GM10266 (cell line): ENCODE measurements at regions not wholly inside any gene's neighbourhood (a gene's known extent, or its start where the extent isn't known, plus 50 kb on each side); places are given as distances from the start of the nearest gene placed in this dataset.

Source experiments
- DNase-seq: peaks from one replicate; pipeline ENCODE4 v3.0.0; 2012; ENCODE audit errors: extremely low spot score
- TF ChIP-seq, protein P1 (sequence below): IDR thresholded peaks from 2 replicates; pipeline ENCODE4 v1.5.1; 2012; ENCODE audit warnings: mild to moderate bottlenecking, low read depth; ENCODE audit not compliant: control insufficient read depth, insufficient read depth; ENCODE audit errors: missing control alignments

DNA sequence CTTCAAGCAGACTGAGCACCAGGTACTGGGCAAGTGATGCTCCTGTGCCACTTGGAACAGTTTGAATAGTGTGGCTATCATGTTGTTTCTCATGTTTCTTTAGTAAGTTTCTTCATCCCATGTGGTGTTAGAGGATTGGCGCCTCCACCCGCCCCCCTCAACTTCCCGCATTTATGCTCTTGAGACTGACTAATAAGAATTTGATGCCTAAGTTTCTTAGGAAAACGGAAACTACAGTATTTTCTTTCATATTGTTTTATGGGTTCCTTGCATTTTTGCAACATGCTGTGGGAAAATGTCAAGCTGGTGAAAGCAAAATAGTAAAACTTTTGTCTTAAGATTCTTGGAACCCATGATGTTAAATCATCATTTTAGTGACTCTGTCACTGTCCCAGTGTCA, 101.2 kb upstream of the SLC4A4 start:
- no peak for DNase-seq
- TF ChIP-seq, protein P1, sequence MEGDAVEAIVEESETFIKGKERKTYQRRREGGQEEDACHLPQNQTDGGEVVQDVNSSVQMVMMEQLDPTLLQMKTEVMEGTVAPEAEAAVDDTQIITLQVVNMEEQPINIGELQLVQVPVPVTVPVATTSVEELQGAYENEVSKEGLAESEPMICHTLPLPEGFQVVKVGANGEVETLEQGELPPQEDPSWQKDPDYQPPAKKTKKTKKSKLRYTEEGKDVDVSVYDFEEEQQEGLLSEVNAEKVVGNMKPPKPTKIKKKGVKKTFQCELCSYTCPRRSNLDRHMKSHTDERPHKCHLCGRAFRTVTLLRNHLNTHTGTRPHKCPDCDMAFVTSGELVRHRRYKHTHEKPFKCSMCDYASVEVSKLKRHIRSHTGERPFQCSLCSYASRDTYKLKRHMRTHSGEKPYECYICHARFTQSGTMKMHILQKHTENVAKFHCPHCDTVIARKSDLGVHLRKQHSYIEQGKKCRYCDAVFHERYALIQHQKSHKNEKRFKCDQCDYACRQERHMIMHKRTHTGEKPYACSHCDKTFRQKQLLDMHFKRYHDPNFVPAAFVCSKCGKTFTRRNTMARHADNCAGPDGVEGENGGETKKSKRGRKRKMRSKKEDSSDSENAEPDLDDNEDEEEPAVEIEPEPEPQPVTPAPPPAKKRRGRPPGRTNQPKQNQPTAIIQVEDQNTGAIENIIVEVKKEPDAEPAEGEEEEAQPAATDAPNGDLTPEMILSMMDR = no peak

DNA sequence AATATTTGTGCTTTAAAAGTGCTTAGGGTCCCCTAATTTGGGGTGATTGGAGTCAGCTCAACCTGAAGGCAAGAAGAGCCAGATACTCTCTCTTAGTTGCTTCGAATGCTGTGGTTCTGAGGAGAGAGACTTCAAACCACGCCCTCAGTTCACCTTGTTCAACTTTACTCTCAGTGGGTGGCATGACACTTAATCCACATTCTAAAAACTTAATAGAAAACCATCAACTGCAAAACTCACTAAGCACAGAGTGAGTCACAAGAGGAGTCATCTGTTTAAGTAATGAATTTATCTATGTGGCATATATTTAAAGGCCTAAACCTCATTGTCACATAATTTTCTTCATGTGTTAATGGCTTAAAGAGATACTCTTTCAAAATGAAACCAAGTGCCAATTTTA, 99.5 kb upstream of the SLC4A4 start:
- no peak for DNase-seq
- TF ChIP-seq, protein P1 = no peak

DNA sequence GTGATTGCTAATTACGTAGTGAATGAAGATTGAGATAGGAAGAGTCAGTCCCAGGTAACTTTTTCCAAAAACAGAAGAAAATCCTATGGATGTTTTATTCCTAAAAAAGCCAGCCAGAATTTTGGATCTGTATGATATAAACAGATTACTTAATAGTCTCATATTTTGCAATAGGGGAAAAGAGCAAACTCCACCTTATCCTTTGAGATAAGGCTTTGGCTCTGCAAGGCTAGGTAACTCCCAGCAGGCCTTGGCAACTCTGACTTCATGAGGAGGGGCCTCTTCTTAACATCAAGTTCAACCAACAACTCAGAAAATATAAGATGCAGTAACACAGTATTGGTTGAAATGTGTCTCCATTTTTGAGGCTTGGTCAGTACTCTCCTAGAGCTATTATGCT, 98.7 kb upstream of the SLC4A4 start:
- no peak for DNase-seq
- TF ChIP-seq, protein P1 = no peak

DNA sequence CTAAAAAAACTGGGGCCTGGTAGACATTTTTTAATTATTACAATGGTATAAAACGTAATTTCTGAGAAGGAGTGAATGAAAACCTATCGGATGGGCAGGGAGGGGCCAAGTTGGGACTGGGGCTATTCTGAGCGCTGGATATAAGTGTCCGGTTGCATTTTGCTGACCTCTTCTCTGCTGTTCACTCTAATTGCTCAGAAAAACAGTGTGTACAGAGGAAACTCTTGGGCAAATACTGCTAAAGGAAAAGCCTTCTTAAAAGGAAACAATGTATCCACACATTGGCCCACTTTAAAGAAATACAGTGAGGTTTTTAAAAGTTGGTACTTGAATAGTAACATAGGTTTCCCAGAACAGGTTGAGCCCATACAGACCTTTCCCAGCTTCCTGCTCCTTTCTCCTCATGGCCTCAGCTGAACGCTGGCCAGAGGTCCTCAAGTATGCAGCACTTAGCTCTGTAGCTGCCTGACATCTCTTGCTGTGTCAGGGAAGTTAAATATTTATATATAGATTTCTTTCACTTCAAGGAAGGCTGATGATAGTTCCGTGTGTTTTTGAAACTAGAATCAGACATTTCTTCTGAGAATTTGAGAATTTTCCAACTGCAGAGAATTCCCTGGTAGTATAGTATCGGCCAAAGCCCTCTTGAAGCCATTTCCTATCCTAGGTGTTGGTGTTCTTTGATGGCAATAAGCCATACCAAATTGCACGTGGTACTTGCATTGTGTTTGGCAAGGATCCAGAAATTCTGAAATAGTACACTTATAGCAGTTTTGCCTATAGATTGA, 97.1 kb upstream of the SLC4A4 start:
- DNase-seq = no peak
- TF ChIP-seq, protein P1 = no peak

DNA sequence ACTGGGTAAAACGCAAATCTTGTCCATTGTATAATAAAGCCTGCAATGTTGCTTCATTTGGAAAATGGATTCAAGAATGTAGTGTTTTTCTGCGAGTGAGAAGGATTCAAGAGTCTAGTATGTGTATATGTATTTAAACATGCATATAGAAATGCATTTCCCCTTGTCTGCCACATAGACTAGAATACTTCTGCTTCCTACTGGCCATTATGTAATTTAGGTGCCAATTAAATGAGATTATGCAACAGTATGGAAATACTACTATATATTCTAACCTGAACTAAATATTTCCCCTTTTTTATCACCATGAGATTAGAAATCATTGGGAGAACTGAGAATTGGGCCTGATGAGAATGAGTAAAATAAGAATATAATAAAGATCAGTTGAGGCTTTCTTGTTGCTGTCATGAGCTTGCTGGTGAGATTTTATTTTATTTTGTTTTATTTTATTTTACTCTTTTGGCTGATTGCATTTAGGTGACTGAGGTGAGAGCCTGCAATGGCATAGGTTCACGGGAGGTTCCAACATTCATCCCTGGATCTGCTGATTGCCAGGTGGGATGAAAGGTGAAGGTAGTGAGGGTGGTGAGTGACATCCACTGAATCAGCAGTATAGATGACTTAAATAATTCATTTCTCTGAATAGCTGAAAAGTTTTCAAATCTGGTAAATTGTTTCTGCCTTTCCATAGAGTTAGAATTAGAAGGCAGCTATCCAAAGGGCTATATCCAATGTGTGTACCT, 95.6 kb upstream of the SLC4A4 start:
- TF ChIP-seq, protein P1 = no peak

DNA sequence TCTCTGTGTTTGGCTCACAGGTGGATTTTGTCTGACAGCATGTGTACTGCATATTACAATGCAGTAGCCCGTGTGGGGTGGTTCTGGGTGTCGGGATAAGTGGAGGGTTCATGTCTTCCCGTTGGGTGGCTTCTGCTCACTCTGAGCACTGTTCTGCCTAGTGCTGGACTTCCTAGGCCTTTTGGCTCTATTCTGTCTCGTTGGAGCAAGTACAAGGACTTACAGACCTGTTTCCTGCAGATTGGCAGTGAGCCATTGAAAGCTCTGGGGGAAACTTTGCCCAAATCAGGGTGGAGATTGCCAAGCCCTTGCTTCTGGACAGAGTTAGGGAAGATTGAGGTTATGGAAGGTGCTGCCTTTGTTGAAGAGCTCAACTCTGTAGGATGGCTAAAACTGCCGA, 91.1 kb upstream of the SLC4A4 start:
- DNase-seq = no peak
- TF ChIP-seq, protein P1 = no peak

More for the DNA sequence above, 95.6 kb upstream of the SLC4A4 start:
- no peak for DNase-seq

DNA sequence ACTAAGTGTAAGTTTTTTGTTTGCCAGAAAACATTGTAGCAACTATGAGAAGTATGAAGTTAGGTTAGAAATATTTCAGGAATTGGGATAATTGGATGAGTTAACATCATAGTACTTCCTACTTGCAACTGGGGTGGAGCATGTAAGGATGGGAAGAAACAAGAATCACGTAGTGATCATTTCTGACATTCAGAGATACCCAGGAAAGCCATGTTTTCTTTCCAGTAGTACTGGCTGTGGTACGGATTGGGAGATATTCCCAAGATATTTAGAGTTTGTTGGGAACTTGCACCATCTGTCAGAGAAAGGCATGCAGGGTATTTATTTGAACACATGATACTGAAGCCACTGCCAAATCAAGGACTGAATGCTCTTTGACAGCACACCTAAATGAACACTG, 87.6 kb upstream of the SLC4A4 start:
- DNase-seq = no peak
- TF ChIP-seq, protein P1 = no peak
